Fibroblast of the aortic adventitia (primary cell): ENCODE measurements at regions not wholly inside any gene's neighbourhood (a gene's known extent, or its start where the extent isn't known, plus 50 kb on each side); places are given as distances from the start of the nearest gene placed in this dataset.
A peak's percentile ranks its signal among the peaks of the same experiment; 100 is the strongest.

Source experiments
- DNase-seq: peaks from one replicate; pipeline ENCODE4 v3.0.0-alpha.2; 2010; ENCODE audit warnings: low read depth
- H3K4me3 ChIP-seq: 2 replicates; pipeline ENCODE4 v1.5.1; 2011; ENCODE audit warnings: low read depth, mild to moderate bottlenecking, control low read depth, low read length, moderate library complexity
- CTCF ChIP-seq: IDR thresholded peaks from 2 replicates; pipeline ENCODE4 v1.5.1; 2011; ENCODE audit warnings: mild to moderate bottlenecking, low read length, control low read depth, inconsistent platforms; ENCODE audit not compliant: insufficient read depth

- TF ChIP-seq CTCF = no peak
- DNase-seq = no peak
- H3K4me3 ChIP-seq = no peak overlapping the region
Measured at GRCh38 chr1:168396508-168396907, 115.8 kb downstream of the TBX19 start.

- H3K4me3 ChIP-seq = no peak overlapping the region
- DNase-seq = no peak
- no peak for TF ChIP-seq CTCF
Measured at GRCh38 chr1:168394858-168395257, 114.2 kb downstream of the TBX19 start.

- H3K4me3 ChIP-seq = no peak overlapping the region
- TF ChIP-seq CTCF = no peak
- peak; percentile 16 for DNase-seq
Measured at GRCh38 chr1:168392958-168393549, 112.4 kb downstream of the TBX19 start.

DNA sequence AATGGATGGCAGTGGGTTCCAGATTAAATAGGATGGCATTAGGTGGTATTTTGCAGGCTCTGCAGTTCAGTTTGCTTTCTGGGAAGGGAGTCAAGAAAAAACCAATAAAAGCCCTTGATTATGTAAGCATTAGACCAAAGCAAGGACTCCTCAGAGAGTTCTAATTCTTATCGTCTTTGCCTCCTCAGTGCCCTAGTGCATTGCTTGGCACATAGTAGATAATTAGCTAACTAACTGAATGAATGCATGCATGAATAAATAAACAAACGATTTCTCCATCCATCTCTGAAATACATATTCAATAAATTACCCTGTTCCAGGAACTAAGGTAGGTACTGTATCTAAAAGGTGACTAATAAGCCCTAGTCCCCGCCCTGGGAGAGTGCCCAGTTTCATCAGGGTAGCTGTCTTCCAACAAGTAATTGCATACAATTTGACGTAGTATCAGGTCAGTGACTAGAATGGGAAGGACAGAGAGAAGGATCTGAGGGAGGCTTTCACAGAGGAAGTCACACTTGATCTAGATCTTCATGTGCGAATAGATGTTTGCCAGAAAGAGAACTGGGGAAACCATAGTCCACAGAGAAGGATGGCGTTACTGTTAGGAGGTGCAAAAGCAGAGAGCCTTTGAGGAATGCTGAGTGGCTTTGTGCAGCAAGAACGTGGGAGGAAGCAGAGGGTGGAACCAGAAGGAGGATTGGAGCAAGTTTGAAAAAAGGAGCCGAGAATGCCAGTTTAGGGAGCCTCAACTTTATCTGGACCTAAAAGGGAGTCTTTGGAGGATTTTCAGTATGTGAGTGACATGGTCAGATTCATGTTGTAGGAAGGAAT is 111.4 kb downstream of the TBX19 start:
- no peak overlapping the region for H3K4me3 ChIP-seq
- no peak for DNase-seq
- no peak for TF ChIP-seq CTCF

- TF ChIP-seq CTCF = no peak
- DNase-seq = no peak
- no peak overlapping the region for H3K4me3 ChIP-seq
Measured at GRCh38 chr1:168390271-168390670, 109.6 kb downstream of the TBX19 start.

DNA sequence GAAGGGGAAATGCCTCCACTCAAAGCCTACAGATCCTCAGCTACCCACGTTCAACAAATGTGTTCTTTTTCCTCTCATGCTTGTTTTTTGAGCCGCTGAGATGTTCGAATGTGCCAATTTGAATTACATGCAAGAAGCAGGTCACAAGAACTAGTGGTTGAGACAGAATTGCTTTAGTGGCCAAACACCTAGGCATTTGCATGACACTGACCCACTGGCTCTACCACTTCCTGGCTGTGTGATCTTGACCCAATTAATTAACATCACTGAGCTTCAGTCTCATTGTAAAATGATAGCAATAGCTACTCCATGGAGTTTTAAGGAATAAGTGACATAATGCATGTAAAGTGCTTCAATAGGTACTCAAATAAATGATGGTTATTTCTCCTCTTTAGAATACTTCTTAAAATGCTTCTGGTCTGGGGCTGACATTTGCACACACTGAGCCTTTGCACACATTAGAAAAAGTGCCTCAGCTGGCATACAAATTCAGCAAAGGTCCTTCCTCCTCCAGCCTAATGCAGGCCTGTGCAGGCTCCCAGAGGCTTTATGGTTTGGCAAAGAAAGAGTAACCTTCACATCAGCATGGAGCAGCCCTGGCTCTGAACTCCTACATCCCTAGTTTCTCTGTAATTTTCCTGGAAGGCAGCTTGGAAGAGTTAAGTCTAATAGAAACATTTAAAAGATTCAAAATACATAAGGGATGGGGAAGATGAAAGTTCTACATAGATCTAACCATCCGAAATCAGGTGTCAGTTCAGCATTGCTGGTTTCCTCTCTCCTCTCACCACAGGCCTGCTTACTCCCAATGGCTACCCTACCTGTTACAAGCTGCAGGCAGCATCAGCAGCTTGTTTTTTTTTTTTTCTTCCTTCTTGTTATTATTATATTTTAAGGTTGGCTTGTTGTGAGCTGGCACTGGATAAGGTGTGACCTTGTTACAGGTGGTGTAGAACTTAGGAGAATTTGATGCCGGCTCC is 107.4 kb downstream of the TBX19 start:
- DNase-seq = no peak
- no peak overlapping the region for H3K4me3 ChIP-seq
- TF ChIP-seq CTCF = no peak
